ENCODE measurements at regions not wholly inside any gene's neighbourhood (a gene's known extent, or its start where the extent isn't known, plus 50 kb on each side); places are given as distances from the start of the nearest gene placed in this dataset.

GRCh38 chr16:73322856-73323255 is 274.9 kb upstream of the ZFHX3 start:
- TF ChIP-seq, protein P1, sequence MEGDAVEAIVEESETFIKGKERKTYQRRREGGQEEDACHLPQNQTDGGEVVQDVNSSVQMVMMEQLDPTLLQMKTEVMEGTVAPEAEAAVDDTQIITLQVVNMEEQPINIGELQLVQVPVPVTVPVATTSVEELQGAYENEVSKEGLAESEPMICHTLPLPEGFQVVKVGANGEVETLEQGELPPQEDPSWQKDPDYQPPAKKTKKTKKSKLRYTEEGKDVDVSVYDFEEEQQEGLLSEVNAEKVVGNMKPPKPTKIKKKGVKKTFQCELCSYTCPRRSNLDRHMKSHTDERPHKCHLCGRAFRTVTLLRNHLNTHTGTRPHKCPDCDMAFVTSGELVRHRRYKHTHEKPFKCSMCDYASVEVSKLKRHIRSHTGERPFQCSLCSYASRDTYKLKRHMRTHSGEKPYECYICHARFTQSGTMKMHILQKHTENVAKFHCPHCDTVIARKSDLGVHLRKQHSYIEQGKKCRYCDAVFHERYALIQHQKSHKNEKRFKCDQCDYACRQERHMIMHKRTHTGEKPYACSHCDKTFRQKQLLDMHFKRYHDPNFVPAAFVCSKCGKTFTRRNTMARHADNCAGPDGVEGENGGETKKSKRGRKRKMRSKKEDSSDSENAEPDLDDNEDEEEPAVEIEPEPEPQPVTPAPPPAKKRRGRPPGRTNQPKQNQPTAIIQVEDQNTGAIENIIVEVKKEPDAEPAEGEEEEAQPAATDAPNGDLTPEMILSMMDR (IDR thresholded peaks at IDR 0.05) = no peak
- no peak for TF ChIP-seq POLR2A (IDR thresholded peaks at IDR 0.05)

All from right lobe of liver (tissue), 4 donors.